Gastroesophageal sphincter (tissue), 3 donors: ENCODE measurements at regions not wholly inside any gene's neighbourhood (a gene's known extent, or its start where the extent isn't known, plus 50 kb on each side); places are given as distances from the start of the nearest gene placed in this dataset.
"Not testable (repeated sequence)": the region's sequence is repeated elsewhere in the genome, so short reads cannot be mapped to it uniquely, and the experiment has no call there.

Source experiments
- POLR2A ChIP-seq, 2 donors: fragments of 450-650 bp; IDR thresholded peaks; one replicate each; pipeline ENCODE4 v1.6.1; 2017; ENCODE audit warnings: antibody characterized with exemption in 2 of 2, mild to moderate bottlenecking in 2 of 2, moderate library complexity in 1 of 2
- POLR2AphosphoS5 ChIP-seq: sonication (generic); formaldehyde crosslinking; IDR thresholded peaks from one replicate; pipeline ENCODE4 v1.6.1; 2017; ENCODE audit warnings: antibody characterized with exemption
- TF ChIP-seq, protein P1 (sequence below), 4 experiments: fragments of 200-600 bp in 2 of 4; fragments of 450-650 bp in 2 of 4; sonication (generic) in 1 of 4; IDR thresholded peaks; one replicate each; pipeline ENCODE4 v1.5.1; 2017 to 2019; ENCODE audit warnings: antibody characterized with exemption in 4 of 4, mild to moderate bottlenecking in 2 of 4, moderate library complexity in 2 of 4

DNA sequence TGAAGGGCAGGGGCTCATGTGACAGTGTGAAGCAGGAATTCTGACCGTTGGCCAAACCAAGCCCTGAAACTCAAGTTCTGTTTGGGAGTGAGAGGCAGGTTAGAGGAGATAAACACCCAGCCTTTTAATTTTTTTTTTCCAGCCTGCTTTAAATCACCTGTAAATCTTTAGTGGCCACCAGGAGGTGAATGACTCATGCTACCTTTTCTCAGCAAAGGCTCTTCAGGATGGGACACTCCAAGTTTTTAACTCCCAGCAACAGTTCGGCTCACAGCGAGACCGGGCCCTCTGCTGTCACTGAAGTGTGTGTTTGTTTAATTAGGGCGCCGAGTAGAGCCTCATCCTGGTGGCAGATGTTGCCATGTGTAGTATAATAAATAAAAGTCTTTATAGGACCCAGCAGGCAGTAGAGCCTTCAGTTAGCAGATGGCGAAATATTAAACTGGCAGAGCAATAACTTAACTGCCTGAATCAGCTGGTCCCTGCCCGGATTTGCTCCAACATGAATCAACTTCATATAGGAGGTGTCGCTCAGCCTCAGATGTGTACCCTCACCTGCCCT, 180.3 kb downstream of the NPIPA7 start:
- not testable (repeated sequence) for TF ChIP-seq POLR2A (IDR thresholded peaks at IDR 0.05); POLR2AphosphoS5
- TF ChIP-seq, protein P1, sequence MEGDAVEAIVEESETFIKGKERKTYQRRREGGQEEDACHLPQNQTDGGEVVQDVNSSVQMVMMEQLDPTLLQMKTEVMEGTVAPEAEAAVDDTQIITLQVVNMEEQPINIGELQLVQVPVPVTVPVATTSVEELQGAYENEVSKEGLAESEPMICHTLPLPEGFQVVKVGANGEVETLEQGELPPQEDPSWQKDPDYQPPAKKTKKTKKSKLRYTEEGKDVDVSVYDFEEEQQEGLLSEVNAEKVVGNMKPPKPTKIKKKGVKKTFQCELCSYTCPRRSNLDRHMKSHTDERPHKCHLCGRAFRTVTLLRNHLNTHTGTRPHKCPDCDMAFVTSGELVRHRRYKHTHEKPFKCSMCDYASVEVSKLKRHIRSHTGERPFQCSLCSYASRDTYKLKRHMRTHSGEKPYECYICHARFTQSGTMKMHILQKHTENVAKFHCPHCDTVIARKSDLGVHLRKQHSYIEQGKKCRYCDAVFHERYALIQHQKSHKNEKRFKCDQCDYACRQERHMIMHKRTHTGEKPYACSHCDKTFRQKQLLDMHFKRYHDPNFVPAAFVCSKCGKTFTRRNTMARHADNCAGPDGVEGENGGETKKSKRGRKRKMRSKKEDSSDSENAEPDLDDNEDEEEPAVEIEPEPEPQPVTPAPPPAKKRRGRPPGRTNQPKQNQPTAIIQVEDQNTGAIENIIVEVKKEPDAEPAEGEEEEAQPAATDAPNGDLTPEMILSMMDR (IDR thresholded peaks at IDR 0.05), result not testable (repeated sequence)
